NCI-H345 (cell line): ENCODE measurements at regions not wholly inside any gene's neighbourhood (a gene's known extent, or its start where the extent isn't known, plus 50 kb on each side); places are given as distances from the start of the nearest gene placed in this dataset.
A peak's percentile ranks its signal among the peaks of the same experiment; 100 is the strongest.

Experiments
- DNase-seq: peaks from one replicate; lab custom pipeline; 2025; lab: John Stamatoyannopoulos, UW

DNA sequence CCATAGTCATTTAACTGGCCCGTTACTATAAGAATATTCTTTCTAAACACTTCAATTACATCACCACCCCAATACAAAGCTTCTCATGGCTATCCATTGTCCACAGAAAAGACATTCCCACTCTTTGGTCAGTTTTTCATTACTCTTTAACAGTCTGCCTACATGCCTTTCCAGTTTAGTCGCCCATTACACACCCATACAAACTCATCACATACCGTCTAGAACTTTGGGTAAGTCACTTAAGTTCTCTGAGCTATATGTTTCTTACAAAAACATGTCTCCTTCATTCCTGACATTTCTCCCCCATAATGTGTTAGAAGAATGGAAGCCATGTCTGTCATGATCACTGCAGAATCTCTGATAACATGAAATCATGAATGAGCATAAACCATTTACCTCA, 108.2 kb upstream of the STK17B start:
- DNase-seq: no peak

DNA sequence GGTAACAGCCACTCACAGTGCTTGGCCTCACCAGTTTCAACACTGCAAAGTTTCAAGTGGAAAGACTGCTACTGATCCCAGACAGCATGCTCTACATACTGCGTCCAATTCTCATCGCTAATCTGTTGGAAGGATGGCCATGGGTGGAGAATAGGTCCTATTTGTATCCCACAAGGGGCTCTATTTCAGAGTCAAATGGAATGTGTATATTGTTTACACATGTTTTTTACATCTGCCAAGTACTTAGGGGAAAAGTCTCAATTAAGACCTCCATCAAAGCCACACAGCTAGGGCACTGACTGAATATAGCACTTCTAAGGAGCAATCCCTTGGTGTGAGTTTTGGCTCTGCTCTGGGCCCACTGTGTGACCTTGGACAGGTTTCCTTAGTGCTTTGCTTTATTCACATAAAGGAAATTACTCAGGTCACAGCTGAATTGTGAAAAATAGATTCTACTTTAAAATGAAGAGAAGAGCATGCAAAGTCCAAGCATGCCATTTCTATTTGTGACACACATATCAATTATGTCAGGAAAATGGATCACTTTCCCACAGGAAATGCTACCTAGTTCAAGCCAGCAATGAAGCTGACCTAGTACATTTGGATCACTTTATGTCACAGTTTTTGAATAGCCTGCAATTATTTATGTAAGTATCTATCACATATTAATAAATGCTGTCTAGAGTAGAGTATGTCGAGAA, 112.9 kb upstream of the STK17B start:
- DNase-seq: no peak

DNA sequence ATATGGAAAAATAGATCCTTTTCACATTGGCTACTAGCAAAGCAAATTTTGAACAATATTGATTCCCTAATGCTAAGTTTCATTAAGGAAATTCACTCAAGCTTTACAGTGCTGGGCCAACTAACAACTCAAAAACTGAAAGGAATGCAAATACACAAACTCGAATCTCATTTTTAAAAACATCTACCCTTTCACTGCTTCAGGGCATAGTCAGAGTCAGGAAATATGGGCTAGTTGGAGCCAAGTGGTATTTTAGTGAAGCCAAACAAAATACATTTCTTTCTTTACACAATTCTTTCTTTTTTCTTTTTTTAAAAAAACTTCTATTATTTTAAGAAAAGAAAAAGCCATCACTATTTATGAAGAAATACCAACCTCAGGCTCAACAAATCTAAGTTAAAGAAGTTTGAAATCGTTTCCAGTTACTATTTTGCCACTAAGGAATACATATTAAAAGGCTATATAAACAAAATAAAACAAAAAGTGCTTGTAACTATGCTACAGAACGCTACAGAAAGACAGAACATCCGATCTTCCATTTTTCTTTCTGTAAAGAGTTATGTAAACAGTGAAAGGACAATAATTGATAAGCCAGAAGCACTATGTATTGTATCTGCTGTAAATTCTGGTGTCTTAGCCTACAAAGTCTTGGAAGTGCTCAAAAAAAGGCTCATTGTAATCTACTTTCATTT, 113.6 kb upstream of the STK17B start:
- no peak for DNase-seq

DNA sequence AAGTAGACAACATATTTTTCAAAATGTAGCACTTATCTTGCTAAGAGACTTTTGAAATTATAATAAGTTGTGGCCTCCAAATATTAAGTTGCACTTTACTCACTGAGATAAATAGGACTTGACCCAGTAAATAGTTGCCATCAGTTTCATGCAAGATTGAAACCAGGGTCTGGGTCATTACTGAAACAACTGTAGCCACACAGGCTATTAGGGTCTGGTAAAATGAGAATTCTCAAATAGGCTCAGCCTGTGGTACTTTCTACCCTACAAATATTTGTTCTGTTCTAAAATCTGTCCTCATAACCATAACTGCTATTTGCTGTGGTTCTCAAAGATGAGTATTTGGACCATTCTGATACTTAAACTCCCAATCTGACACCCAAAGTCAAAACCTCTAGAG, 115.4 kb upstream of the STK17B start:
- DNase-seq: no peak

DNA sequence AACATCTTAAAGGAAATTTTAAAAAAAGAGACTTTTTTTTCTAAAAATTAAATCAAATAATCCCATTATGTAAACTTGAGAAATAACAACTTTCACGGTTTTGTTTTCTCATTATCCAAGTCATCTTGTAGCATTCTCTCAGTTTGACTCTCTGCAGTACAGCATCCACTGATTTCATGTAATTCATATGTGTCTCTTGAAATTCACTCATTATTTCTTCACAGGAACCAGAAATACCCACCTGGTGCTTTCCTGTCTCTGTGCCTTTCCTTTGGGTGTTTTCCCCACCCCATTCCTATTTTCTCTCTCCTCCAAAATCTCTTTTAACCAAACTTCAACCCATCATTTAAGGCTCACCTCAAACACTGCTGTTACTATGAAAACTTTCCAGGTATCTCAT, 116.1 kb upstream of the STK17B start:
- DNase-seq: no peak

DNA sequence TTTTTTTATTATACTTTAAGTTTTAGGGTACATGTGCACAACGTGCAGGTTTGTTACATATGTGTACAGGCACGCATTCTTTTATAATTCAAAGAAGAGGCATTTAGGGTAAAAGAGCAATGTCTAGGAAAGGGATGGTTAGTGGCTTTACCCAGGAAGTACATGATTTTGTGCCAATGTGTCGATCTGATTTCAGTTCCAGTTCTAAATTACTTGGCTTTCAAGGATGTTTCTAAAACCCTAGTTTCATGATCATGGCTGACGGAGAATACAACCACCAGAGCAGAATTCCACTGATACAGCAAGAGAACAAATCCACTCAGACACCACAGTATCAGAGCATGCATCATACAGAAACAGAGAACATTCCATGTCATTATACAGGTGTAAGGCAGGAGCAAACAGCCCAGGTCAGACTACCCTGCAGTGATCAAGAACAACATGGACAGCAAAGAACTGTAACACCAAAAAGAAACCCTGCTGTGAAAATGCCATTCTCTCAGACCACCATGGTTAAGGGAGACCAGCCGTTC, 116.7 kb upstream of the STK17B start:
- DNase-seq: no peak

DNA sequence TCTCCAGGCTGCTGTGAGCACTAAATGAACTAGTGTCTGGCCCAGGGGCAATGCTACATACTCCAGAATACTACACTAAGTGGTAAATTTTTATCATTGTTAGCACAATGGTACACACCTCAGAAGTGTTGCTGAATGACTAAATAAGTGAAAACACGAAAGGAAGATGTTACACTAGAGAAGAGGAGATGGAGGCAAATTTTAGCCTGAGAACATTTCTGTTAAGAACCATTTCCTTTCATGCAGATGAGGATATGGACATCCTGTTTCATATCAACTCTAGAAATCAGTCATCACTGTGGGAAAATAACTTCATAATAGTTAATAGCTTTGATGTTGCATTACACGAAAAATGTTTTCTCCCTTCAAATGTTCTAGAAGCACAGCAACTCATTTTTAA, 117.6 kb upstream of the STK17B start:
- no peak for DNase-seq

DNA sequence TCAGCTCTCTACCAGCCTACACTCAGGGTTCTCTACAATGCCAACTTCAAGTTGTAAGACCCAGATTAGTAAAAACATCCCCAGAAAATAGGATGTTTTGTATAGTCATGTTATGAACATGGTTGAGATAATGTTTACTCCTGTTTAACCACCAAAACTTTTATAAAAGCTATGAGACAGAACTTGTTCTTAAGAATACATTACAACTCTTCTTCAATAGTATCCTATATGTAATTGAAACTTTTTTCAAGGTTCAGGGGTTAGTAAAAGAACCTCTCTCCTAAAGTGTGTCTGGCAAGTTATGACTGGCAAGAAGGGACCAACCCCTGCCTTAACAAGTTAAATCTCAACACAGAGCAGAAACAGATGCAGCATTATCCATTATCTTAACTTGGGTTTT, 118.8 kb upstream of the STK17B start:
- no peak for DNase-seq

DNA sequence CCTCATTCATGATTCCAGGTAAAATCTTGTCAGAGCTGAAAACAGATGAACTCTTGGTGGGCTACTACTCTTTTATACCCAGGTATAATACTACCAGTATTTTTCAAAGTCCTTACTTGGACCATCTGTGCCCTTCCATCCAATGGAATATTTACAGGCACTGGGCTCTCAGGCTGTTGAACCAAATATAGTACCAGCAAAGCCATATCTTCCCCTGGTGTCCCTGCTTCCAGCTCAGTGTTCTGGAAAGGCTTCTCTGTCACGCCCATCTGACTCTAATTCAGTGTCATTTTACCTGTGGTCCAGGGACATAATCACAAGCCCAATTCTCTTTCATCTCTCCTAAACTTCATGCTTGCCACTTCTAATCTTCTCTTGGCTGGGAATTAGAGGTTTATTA, 119.2 kb upstream of the STK17B start:
- no peak for DNase-seq

DNA sequence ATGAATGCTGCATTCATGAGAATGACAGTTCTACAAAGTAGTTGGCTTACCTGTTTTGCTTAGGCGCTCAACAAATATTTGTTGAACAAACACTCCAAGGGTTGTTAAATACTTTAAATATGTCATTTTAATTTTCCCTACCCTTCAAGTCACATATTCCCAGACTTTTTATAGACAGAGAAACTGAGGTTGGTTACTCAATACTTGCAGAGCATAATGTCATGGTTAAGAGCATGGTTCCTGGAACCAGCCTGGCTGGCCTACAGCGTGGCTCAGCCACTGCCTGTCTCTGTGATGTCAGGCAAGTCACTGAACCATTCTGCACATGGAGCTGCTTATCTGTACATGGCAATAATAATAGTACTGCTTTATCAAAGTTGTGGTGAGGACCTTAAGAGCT, 120.0 kb upstream of the STK17B start:
- DNase-seq: no peak

DNA sequence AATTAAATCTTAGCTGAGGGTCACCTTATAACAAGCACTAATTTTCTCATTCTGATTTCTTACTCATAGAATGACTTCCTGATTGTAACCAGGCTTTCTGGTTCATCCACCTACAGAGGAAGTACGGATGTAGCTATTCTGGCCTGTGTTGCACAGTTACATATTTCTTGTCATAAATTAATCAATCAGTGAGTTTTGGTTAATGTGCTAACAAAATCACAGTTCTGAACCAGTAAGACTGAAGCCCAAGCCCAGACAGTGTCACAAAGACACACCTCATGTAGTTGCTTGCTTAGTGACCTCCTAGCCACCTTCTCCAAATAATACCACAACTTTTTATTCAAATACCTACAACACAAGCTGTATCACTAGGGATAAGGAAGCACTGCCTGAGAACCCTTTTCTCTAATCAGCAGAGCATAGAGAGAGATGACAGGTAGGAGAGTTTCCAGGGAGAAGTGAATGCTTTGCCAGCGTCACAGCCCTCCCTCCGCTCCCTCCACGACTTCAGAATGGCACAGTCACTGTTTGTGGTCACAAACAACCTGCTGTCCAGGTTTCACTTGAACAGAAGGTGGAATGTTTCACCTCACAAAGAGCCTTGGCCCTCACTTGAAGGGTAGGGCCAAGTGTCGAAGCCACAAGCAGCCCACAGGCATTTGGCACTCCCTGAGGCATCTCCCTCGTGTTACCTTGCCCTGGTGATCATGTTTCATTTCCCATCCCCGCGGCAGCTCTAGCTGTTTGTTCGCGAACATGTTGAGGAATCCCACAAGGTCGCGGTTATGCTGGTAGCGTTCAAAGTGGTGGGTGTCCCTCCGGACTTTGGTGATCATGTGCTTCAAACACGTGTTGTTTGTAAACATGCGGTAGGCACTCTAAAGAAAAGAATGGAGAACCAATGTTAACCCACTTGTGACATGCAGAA, 120.8 kb upstream of the STK17B start:
- no peak for DNase-seq

DNA sequence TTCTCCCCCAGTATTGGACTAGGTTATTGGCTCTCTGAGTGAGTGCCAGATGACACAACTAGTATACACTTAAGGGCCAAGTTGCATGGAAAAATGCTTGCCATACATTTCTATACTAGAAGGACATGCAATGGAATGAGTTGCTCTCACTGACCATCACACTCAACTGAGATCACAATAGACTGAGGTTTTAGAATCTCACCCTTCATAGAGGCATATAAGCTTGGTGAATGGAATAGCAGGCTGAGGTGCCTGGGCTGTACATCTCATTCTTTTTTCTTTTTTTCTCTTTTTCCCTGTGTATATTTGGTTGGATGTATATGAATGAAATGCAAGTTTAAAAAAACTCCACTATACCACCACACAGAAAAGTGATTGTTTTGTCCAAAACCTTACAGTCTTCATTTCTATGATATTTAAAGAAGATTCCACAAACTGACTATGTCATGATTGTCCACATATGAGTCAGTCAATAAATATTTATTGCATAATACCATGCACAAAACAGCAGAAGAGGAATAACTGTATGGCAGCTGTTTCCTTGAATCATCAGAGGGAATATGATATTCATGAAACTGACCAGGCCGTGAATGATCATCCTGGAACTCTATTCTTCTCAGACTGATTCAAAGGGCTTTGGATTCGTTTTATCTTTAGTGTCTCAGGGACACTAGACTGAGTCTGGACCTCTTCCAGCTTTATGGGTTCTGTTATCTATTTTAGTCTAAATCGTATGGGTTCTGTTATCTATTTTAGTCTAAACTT, 122.6 kb upstream of the STK17B start:
- no peak for DNase-seq

DNA sequence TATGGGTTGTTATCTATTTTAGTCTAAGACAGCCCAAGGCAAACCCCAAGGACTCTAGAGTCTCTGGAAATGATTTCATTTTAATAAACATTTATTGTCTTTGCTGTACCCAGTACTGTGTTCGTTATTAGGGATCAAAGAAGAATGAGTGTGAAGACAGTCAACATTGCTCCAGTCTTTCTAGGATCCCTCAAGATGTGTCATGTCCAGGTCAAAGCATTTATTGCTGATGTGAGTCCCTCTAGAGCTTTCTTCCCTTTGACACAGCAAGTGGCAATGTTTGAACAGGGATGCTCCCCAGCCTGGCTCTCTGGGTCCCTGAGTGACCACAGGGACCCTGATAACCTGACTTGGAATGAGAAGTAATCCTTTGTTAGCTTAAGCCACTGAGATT, 123.1 kb upstream of the STK17B start:
- DNase-seq: no peak

DNA sequence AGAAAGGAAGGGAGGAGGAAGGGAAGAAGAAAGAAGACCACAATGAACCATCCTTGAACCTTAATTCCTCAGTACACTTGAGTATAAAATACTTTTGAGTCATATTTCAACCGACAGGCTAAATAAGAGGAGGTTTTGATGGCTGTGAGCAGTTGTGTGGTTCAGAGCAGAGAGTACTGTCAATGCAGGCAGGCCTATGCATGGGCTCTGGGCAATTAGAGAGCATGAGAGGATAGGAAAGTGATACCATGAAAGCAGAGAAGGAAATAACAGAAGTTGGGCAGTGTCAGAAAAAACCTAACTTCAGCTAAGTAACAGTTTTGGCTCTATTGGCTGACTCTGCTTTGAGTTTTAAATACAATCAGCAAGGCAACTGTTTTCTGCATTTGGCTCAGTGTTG, 123.6 kb upstream of the STK17B start:
- DNase-seq: no peak

DNA sequence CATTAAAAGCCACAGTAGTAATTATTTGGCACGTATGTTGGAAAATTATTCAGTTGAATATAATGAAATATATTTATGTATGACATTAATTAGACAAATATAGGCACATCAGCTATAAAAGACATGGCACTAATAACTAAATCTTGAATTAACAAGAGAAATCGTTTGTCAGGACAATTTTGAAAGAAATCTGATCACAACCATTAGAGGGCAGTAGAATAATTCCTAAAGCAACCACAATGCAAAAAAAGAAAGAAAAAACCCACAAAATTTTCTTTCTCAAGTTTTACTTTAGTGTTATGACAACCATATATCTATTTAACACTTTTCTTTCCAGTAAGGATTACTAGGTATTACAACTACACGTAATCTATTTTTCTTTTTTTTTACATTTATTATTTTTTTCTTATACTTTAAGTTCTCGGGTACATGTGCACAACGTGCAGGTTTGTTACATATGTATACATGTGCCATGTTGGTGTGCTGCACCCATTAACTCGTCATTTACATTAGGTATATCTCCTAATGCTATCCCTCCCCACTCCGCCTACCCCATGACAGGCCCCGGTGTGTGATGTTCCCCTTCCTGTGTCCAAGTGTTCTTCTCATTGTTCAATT, 126.8 kb upstream of the STK17B start:
- DNase-seq: peak; percentile 12

DNA sequence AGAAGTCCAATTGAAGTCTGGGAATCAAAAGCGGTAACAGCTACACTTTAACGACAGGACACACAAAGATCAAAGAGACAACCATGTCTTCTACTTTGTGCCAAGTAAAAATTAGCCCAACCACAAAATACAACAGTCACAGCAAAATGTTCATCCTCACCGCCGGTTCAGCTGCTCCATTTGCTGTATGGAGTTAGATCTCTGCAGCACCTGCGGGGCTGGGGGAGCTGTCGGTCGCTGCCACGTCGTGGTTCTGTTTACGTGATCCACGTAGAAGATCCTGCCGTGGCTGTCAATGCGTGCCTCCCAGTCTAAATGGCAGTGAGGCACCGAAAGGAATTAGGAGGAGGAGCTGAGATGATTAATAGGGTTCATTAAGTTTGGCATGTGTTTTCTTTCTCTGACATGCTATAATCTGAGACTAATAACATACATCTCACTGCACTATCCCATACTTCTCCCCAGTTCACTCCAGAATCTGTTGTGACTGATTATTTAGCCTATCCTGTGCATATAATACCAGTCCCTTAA, 136.5 kb upstream of the STK17B start:
- no peak for DNase-seq

DNA sequence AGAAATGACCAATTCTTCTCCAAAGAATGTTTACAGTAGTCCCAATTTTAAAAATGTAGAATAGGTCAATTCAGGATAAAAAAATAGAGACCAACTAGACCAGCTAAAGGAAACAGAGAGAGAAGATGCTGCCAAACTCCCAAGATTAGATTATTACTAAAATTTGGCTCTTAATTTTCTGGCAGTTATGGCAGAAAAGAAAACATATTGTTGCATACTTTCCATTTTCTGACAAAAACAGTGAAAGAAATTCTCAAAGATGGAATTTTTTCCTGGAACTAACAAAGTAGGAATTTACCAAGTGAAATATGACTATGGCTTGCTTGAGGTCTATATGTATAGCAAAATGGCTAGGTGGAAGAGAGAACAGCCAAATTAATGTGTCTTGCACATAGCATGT, 138.3 kb upstream of the STK17B start:
- DNase-seq: no peak

DNA sequence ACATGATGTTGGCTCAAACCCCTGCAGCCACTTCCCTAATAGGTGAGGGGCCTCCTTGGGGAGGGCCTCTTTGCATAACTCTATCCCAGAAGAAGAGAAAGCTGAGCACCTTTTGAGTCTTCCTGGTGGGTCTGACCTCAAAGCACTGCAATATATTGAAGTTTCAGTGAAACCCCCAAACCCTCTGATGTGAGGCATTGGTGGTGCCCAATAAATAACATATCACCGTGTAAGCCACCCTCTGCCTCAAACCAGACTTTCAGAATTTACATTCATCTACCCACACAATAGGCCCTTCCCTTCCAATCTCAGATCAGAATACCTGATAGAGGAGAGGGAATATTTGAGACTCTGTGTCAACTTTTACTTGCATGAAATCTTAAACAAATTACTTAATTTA, 142.8 kb upstream of the STK17B start:
- DNase-seq: no peak

DNA sequence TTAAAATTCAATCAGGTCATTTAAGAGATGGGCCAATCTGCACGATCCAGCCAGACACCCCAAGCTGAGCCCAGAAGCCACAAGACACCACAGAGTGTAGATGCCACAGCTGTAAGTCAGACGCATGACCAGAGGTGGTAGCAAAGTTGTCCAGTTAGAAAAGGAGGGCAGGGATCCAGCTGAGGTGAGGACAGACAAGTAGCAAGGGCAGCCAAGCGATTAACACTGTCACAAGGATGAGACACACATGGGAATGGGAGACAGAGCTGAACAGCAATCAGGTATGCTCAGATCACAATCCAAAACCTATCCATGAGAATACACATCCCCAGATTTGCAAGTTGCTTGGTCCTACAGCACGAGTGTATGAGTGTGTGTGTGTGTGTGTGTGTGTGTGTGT, 143.4 kb upstream of the STK17B start:
- DNase-seq: no peak

DNA sequence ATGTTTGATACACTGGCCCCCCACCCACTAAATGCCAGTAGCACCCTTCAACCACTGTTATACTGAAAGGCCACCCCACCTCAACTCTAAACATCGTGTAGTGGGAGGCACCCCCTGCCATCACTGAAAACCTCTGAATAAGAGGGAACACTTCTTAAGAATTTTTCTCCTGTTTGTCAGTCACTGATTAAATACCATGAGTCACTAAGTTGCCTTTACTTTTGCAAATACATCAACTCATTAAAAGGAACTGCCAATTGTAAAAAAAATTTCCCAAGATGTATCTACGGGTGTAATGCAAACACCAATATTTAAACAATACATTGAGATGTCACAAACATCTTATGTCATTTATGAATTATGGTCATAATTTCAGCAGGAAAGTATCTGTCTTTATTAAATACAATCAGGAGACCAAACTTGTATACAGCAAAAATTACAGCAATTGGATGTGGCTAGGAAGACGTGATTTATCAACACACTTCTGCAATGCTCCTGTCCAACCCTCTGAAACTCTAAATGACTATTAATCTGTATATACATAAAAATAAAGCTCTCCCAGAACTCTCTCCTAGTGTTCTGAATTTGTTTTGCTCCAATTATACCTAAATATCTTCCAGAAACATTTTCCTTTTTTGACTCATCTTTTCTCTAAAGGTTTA, 144.1 kb upstream of the STK17B start:
- DNase-seq: no peak

DNA sequence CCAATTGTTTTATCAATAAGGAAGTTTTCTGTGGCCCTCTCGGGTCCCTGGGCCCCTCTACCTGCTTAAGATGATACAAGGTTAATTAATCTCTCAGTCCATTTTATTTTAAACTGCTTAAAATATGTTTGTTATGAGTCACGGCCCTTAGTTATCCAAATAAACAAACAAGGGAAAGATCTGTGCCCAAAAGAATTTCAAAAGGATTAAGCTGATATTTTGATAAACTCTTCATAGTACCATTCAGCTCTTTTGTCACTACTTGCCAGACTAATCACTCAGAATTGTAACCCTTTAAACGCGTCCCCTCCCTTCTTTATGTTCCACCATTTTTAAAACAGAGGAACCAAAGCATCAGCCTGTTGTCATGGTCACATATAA, 144.7 kb upstream of the STK17B start:
- no peak for DNase-seq
